Mammary epithelial cell (primary cell): ENCODE measurements at regions not wholly inside any gene's neighbourhood (a gene's known extent, or its start where the extent isn't known, plus 50 kb on each side); places are given as distances from the start of the nearest gene placed in this dataset.

Experiments used
- CTCF ChIP-seq, 2 donors: IDR thresholded peaks in 1 of 2; conservative IDR thresholded peaks in 1 of 2; 2 replicates each; pipeline ENCODE4 v1.5.1; 2011 to 2012; ENCODE audit warnings: inconsistent platforms in 2 of 2, low read length in 2 of 2, mild to moderate bottlenecking in 2 of 2, control low read depth in 1 of 2, low read depth in 1 of 2; ENCODE audit not compliant: insufficient read depth in 1 of 2; ENCODE audit errors: extremely low read depth in 1 of 2
- EZH2 ChIP-seq: IDR thresholded peaks from 2 replicates; pipeline ENCODE4 v1.6.1; 2012; ENCODE audit warnings: low read length, inconsistent platforms, borderline replicate concordance

GRCh38 chr11:70660889-70661197 is 262.5 kb downstream of the CTTN start:
- no peak for TF ChIP-seq CTCF (conservative IDR thresholded peaks at IDR 0.05 in 1 of 2, IDR thresholded peaks at IDR 0.05 in 1 of 2; ENCODE audit: extremely low read depth in 1 of 2, insufficient read depth in 1 of 2, low read depth in 1 of 2, low read length in 2 of 2)
- TF ChIP-seq EZH2: no peak
